NCI-H2081 treated with DMSO at 0.1 percent for 48 hours (cell line): ENCODE measurements at regions not wholly inside any gene's neighbourhood (a gene's known extent, or its start where the extent isn't known, plus 50 kb on each side); places are given as distances from the start of the nearest gene placed in this dataset.
"Not testable (repeated sequence)": the region's sequence is repeated elsewhere in the genome, so short reads cannot be mapped to it uniquely, and the experiment has no call there.

ENCODE experiments used
- DNase-seq: peaks from one replicate; lab custom pipeline; 2025; lab: John Stamatoyannopoulos, UW

DNA sequence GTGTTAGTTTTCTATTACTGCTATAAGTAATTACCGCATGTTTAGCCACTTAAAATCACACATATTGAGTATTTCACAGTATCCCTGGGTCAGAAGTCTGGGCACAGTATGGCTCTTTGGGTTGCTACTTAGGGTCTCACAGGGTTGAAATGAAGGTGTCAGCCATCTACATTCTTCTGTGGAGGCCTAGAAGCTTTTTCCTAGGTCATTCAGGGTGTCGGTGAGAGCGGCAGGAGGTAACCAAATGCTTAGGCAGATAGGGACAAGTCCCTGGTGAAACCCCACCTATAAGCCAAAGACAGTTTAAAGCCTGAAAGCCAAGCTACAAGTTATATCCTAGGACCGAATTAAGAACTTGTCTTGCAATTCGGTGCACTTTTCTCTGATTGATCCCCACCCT lies 856.7 kb downstream of the PCDH17 start:
- no peak for DNase-seq

GRCh38 chr13:58495668-58496067 lies 864.1 kb downstream of the PCDH17 start:
- DNase-seq = no peak

DNA sequence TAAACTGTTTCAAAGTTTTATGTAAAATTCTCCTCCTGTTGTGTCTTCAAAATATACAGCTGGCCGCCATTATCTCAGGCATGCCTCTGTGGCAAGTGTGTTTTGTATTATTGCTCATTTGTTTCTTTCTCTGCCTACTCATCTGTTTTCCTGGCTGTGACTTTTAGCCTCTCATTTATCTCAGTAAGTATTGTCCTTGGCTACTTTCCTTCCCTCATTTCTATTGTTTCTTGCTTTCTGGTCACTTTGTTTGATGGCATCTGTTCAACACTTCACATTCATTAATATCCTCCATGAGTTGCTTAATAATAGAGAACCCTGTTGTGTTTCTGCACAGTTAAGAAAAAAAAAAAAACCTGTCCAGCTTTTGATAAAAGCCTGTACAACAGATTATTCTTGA lies 869.4 kb downstream of the PCDH17 start:
- no peak for DNase-seq

- not testable (repeated sequence) for DNase-seq
Measured at GRCh38 chr13:58504202-58504700, 872.7 kb downstream of the PCDH17 start.

- not testable (repeated sequence) for DNase-seq
Measured at GRCh38 chr13:58505262-58505920, 873.8 kb downstream of the PCDH17 start.

- no peak for DNase-seq
Measured at GRCh38 chr13:58528351-58528750, 896.8 kb downstream of the PCDH17 start.

- no peak for DNase-seq
Measured at GRCh38 chr13:58531614-58532013, 900.1 kb downstream of the PCDH17 start.

- no peak for DNase-seq
Measured at GRCh38 chr13:58542530-58542929, 911.0 kb downstream of the PCDH17 start.

DNA sequence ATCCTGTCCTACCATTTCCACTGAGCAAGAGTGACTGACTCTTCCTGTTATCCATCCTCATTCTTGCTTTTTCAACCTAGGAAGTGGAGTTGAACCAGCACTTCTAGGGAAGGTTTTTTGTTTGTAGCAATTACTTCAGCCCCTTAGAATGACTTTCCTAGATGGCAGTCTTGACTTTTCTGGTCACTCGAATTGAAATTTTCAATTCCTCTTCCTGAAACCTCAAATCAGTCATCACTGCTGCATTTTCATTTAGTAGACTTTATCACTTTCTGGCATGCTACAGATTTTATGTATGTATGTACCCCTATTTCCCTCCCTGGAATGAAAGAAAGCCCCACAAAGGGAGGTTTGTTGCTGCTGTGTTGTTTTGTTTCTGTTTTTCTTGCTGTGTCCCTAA lies 915.9 kb downstream of the PCDH17 start:
- no peak for DNase-seq

GRCh38 chr13:58566176-58566575 lies 934.6 kb downstream of the PCDH17 start:
- no peak for DNase-seq

GRCh38 chr13:58573743-58574142 lies 942.2 kb downstream of the PCDH17 start:
- DNase-seq = no peak

- DNase-seq = no peak
Measured at GRCh38 chr13:58574791-58575190, 943.2 kb downstream of the PCDH17 start.

- no peak for DNase-seq
Measured at GRCh38 chr13:58579468-58579867, 947.9 kb downstream of the PCDH17 start.

GRCh38 chr13:58583966-58584365 lies 952.4 kb downstream of the PCDH17 start:
- DNase-seq = no peak

DNA sequence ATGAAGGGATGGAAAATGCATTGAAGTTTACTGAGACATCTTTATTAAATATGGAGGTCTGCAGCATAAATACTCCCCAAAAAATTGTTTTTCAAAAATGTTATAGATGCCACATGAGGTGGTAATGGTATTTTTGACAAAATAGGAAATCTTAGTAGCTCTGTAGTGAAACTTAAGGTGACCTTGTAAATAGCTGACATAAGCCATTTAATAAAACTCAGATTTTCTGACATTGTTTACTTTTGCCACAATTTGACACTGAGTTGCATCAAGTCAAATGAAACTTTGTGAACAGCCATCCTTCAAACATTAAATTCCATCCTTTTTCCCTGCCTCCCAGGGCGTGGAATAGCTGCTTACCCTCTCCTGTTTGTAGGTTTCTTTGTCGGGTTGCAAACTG lies 953.1 kb downstream of the PCDH17 start:
- no peak for DNase-seq

DNA sequence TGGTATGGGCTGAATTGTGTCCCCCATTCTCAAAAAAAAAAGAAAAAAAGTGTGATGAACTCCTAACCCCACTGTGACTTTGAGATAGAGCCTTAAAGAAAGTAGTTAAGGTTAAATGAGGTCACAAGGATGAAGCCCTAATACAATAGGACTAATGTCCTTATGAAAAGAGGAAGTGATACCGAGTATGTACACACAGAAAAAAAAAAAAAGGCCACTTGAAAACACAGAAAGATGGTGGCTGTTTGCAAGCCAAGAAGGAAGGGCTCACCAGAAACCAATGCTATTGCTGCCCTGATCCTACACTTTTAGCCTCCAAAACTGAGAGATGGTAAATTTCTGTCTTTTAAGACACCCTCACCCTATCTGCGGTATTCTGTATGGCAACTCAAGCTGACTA lies 955.6 kb downstream of the PCDH17 start:
- no peak for DNase-seq

- no peak for DNase-seq
Measured at GRCh38 chr13:58592052-58592451, 960.5 kb downstream of the PCDH17 start.

GRCh38 chr13:58592786-58593185 lies 961.2 kb downstream of the PCDH17 start:
- no peak for DNase-seq

DNA sequence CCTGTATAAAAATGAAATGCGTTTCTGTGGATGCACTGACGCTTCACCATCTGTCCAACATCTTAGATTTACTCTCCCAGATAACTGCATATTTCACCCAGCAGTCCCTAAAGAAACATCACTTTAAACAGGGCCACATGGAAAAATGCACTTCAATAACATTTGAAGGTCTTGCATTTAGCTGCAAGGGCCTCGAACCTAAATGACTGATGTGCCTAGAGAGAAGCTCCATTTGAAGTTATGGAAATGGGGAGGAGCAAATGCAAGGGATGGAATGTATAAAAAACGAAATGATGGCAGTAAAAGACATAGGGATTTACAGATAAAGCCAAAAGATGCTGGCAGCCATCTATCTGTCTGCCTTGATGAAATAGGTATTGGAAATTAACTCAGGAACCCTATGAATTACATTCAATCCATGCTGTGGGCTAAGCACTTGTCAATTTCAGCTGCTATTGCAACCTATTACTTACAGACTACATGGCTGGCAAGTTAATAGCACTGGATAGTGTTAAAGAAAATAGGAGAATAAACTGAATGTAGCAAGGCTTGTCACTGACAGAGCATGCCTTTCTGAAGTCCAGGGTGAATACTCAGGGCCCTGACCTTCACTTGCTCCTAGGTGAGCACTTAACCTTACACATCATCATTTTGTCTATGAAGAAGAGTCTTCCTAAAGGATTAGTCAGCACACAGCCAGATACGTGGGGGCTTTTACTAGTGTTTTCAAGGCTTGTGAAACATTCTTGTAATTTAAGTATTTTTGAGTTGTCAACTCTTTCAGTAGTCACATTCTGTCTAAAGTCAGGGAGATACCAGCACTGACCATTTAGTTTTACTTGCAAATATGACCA lies 963.4 kb downstream of the PCDH17 start:
- DNase-seq = no peak

- DNase-seq = no peak
Measured at GRCh38 chr13:58597552-58597951, 966.0 kb downstream of the PCDH17 start.

- no peak for DNase-seq
Measured at GRCh38 chr13:58598241-58598640, 966.7 kb downstream of the PCDH17 start.

DNA sequence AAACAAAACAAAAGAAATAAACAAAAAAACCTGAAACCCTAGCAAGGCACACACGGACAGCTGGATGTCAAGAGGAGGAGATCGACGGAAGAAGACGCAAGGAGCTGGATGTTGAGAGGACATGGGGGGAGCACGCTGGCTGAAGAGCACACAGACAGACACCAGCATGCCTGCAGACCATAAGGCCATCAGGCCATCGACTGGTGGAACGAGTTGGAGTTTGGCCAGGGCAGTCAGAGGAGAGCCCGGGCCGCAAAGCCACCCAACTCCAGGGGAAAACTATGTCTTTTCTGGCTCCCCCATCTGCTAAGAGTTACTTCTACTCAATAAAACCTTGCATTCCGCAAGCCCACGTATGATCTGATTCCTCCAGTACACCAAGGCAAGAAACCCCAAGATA lies 979.6 kb downstream of the PCDH17 start:
- DNase-seq = no peak
